ENCODE measurements at regions not wholly inside any gene's neighbourhood (a gene's known extent, or its start where the extent isn't known, plus 50 kb on each side); places are given as distances from the start of the nearest gene placed in this dataset.

GRCh38 chr5:18090177-18090576 is 455.9 kb downstream of the TAF11L14 start (continued):
- TF ChIP-seq RNF2 (IDR thresholded peaks at IDR 0.05; ENCODE audit: borderline replicate concordance, low read depth, low read length, missing control alignments, poor library complexity, severe bottlenecking) (no peak), SIX5 (IDR thresholded peaks at IDR 0.05; ENCODE audit: low read depth, low read length) (no peak)

Data from H1 (cell line).